NCI-H524 (cell line): ENCODE measurements at regions not wholly inside any gene's neighbourhood (a gene's known extent, or its start where the extent isn't known, plus 50 kb on each side); places are given as distances from the start of the nearest gene placed in this dataset.
A peak's percentile ranks its signal among the peaks of the same experiment; 100 is the strongest.

Experiments
- DNase-seq, 2 experiments: peaks; one replicate each; lab custom pipeline; 2025; lab: John Stamatoyannopoulos, UW

DNA sequence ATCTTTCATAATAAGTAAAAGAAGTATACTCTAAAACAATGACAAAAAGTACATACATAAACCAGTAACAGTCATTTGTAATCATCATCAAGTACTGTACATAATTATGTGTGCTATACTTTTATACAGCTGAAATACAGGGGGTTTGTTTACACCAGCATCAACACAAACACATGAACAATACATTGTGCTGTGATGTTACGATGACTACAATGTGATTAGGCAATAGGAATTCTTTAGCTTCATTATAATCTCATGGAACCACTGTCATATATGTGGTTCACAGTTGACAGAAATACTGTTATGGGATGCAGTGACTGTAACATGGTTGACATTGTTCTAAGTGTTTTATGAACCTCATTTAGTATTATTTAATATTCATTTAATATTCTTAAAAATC is 914.4 kb upstream of the TENM4 start:
- DNase-seq, result no peak

DNA sequence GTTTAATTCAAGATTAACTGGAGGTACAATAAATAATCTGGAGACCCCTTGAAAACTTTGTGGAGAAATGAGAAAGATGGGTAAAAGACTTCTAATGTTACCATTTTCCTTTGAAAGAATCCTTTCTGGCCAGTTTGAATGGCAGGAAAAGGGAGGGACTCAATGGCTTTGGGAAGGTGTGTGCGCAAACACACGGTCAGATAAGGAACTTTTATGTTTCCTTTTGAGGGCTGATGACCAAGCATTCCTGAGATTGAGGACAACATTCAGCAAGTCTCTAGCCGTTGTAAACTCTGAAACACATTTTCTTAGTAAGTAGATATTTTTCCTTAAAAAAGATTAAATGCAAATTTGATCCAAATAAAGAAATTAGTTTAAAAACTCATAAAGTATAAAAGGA is 909.7 kb upstream of the TENM4 start:
- no peak for DNase-seq

DNA sequence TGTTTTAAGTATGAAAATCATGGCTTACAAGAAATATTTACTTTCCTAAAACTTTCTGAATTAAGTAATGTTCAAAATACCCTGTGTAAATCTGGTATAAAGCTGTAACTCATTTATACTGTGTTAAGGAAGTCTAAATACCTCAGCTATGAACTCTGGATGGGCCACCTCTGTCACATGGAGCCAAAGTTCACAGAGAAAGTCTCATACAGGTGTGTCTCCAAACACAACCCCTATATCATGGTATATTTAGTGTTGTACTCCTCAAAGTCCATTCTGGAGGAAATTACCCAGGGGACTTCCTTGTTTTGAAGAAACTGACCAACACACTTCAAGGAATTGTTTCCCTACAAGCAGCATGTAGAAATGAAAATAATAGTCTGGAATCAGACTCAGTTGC is 909.2 kb upstream of the TENM4 start:
- DNase-seq, result no peak

DNA sequence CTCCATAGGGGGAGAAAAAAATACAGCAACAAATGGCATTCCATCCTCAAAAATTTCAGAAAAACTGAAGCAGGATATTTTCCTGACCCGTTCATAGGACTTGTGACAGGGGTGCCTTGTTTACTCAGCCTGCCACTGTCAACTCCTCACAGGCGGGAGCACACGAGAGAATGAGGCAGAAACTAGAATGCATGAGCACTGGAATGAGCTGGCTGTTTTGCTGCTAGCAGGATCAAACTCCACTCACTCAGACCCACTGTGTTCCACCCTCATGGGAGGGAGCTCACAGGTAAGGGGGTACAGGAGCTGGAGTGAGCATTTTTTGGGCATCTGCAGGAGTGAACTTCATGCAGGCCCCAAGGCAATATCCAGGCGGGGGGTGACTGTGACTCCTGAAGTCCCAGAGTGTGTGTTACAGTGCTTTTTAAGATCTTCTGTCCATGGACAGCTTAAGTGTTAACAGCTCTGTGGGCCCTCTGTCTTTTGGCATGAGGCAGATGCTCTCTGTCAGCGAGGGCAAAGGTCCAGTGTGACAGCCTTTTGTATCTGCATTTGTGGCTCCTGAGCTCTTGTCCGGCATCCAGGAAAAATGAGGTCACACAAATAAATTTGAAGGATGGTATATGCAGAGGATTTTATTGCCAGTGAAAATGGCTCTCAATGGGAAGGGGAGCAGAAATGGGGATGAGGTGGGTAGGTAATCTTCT is 905.7 kb upstream of the TENM4 start:
- no peak for DNase-seq

DNA sequence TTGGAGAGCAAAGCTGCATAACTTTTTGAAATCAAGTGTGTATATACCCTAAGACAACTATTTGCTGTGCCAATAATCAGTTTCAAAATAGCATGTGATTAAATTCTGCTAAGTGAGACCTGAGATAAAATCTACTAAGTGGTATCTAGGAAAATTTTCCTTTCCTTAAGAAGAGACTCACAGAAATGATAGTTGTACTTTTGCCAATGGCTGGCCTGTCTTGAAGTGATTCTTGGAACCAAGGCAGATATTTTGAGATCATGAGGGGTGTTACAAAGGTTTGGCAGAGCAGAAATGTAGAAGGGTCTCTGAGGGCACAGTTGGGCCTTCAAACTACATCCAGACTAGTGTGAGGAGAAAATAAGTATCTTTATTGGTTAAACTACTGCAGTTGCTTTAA is 902.6 kb upstream of the TENM4 start:
- DNase-seq, result no peak

DNA sequence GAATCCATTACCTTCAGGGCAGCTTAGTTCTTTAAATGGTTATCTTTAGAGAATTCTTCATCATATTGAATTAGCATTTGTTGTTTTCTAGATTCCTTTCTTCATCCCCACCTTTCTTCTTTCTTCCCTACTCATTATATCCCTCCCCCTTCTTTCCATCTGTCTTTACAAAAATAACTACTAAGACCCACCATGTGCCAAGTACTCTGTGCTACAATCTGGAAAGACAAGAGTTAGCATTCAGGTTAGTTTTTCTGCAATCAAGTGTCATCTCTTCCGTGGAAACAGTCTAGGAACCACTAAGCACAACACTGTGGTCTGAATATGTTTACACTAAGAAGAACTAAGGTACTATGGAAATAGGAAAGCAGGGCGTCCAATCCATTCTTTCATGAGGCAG is 897.4 kb upstream of the TENM4 start:
- no peak for DNase-seq

DNA sequence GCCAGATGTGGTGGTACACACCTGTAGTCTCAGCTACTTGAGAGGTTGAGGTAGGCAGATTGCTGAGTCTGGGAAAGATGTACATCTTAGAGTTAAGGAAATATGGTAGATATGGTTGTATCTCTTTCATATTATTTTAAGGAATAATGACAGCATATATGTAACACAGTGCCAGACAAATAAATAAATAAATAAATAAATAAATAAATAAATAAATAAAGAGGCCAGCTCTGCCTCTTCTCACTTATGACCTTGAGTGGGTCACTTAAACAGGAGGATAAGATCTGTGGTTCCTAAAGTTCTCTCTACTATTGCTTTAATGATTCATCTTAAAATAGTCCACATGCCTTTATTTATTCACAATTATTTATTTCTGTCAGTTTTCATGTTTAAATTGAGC is 890.9 kb upstream of the TENM4 start:
- no peak for DNase-seq

DNA sequence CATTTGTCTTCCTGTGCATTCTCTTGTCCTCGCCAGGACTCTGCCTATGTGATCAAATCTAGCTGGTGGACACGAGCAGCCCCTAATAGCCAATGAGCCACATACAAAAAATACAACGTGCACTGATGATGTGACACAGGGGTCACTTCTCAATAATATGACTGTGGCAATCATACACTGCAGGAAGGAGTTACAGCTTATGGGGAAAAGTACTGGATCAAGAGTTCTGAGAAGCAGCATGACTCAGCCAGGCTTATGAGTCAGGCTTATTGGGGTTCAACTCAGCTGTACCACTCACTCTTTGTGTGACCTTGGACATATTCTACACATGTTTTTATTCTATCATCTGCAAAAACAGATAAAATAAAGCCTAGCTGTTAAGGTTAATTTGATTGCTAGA is 889.4 kb upstream of the TENM4 start:
- DNase-seq, result no peak

DNA sequence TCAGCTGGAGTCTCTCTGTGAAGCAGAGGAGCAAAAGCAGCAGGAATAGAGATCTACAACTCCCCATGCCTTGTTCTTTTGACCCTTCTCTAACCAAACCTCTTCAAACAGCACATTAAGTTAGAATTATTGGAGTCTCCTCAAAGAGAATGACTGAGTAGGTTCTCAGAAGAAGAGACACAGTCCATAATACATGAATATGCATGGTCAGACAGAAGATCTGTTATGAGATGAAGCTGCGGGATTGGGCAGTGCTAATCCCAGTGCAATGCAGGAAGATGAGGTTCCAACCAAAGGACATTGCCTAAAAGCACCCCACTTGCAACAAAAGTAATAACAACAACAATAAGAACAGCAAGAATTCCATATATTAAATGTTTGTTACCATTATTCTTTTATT is 887.9 kb upstream of the TENM4 start:
- DNase-seq, result no peak

DNA sequence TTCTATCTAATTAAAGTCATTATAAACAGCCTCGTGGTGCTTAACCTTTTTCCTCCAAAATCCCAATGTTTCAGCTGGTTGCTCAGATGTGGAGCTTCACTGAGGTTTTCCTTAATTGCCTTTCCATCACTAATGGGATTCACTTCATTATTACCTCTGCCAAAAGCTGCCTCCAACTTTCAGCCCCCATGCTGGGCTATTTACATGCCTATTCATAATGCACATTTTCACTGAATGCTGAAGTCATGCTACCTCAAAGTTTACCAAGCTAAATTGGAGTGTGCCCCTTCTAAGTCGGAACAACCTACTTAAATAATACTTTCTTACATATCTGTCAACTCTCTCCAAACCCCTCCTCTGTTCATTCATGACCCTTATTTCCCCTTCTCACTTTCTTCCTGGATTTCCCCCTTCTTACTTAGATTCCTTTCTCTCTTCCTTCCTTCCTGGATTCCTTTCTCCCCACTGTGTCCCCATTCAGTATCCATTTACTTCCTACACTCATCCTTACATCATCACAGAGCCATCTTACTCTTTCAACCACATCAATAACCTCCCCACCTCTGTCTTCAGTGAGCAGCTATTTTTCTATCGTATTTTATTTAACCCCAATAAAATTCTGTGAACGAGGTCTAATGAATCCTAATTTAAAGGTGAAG is 887.3 kb upstream of the TENM4 start:
- DNase-seq, result no peak

DNA sequence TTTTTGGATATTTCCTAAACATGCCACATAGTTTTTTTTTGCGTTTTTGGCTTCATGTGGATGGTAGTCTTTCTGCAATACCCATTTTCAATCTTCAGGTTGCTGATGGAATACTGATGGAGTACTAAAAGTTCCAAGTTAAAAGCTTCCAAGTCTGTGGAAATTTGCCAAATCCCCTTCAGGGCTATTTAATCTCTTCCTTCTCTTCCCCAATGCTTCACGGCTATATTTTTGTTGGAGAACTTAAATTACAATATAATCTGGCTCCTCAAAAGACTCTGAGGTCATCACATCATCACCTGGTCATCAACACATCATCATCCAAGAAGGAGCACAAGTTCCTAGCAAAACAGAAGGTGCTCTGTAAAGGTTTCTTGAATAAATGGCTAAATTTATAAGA is 881.0 kb upstream of the TENM4 start:
- no peak for DNase-seq

DNA sequence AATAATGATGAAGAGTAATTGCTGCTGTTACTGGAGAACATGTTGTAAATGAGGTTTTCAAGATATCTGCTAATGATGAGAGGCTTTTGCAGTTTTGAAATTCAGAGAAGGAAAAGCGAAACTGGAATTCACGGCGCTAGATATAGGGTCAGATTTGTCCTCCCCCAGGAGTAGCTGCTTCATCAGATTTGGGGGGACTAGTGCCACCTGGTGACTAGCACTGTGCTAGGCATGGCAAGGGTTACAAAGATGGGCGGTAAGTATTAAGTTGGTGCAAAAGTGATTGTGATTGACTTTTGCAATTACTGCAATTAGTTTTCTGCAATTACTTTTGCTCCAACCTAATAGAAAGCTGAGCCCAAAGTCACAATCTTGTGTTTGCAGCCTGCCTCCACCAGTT is 879.9 kb upstream of the TENM4 start:
- DNase-seq, result peak in 1 of 2 experiments; percentile 22

DNA sequence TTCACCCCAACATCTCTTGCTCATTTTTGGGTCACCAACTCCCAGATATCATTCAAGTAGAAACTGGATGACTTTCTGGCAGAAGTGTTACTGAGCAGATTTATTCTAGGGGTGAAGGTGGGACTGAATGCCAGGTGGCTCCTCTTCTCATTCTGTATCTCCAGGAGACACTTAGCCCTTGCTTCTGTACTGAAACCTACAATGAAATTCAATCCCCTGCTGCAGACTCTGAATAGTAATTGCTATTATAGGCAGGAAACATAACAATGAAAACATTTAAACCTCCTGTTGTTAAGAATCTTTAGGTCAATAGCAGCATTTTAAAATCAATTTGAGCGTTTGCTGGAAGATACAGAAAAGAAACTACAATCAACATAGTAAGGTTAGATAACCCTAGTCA is 879.4 kb upstream of the TENM4 start:
- DNase-seq, result no peak

DNA sequence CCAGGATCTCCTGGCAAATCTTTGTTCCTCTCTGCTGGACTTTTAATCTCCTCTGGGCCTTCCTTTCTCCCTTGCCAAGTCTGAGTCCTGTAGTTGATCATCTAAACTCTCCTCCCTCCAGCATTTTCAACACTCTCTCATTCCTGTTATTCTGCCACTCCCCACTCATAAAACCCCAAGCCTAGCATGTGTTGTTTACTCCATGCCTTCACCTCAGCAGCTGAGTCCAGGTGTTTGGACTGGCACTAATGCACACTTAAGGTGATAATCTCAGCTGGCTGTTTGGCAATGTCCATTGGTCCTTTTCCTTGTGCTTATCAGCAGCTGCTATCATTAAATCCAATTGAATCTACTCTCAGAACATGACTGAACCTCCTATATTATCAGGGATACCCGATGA is 876.8 kb upstream of the TENM4 start:
- peak in 1 of 2 experiments; percentile 16 for DNase-seq

DNA sequence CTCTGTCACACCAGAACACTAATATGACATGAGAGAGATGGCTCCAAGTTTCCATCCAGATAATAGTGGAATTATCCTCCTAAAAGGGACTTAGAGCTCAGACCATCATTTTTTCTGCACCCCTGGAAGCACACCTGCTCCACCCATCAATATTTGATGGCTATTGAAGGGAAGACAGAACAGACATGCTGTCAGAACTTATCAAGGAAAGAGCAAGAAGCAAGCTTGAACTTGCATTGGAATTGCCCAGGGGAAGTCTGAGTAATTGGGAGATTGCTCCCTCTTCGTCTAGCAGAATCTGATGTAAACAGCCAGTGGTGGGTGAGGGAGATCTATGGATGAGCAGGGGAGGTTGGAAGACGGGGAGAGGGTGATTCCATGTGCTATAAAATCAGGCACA is 874.4 kb upstream of the TENM4 start:
- no peak for DNase-seq

DNA sequence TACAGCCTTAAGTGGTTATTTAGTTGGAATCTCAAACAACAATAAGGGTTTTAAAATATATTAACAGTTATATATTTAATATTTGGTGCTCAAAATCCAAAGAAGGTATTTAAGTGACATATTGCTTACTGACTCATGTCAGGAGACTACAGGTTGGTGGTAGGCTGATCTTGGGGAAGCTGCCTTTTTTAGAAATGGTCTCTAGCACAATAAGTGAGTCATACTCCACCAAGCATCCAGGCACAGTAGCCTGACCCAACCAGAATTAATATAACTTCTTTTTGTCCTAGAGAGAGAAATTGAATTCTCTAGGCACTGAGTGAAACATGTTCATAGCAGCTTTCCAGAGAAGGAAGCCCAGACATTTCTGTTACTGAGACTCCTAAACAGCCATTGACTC is 868.5 kb upstream of the TENM4 start:
- DNase-seq, result no peak

DNA sequence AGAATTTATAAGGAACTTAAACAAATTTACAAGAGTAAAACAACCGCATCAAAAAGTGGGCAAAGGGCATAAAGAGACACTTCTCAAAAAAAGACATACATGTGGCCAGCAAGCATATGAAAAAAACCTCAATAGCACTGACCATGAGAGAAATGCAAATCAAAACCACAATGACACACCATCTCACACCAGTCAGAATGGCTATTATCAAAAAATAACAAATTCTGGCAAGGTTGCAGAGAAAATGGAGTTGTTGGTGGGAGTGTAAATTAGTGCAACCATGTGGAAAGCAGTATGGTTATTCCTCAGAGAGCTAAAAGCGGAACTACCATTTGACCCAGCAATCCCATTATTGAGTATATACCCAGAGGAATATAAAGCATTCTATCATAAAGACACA is 866.8 kb upstream of the TENM4 start:
- DNase-seq, result no peak

DNA sequence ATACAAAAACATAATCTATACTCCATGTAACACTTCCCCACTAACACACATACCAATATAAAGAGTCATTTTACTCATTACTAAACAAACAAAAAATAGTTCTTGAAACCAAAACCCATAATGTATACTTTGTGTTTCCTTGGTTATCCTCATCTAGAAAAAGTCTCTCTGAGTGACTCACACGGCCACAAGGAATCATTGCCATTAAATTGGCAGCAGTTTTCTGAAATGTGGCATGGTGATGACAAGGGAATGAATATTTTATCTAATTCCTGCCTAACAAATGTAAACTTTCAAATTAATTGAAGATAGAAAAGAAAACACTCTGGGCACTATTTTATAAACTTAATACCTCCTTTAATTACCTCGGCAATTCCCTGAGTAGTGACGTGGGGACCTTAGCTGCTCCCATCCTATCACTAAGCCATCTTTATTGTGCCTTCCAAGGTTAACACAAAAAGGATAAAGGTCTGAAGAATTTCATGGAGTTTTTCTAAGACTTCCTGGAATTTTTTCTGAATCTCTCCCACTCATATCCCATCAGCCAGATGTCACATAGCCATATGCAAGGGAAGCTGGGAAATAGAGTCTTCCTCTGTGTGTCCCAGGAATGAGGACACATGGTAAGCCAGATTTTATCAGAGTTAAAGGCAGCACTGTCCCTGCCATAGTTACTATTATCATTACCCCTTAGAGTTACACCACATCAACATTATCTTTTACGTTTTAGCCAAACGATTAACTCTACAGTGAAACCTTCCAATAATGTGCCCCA is 857.2 kb upstream of the TENM4 start:
- DNase-seq, result no peak

DNA sequence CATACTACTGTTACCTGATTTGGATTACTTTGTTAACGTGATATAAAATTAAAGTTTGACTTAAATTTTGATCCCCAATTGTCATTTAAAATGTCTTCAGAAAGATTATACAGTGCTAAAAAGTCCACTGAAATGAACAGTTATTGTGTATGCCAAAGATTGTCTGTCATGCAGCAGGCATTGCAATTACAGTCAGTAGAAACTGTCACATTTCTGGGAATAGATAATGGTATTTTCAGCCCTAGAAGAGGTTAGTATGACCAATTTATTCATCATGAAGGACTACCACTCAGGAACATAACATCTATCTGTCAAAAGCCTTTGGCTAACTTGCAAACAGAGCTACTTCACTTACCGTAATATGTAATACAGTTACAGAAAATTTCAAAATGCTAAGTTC is 852.5 kb upstream of the TENM4 start:
- no peak for DNase-seq

DNA sequence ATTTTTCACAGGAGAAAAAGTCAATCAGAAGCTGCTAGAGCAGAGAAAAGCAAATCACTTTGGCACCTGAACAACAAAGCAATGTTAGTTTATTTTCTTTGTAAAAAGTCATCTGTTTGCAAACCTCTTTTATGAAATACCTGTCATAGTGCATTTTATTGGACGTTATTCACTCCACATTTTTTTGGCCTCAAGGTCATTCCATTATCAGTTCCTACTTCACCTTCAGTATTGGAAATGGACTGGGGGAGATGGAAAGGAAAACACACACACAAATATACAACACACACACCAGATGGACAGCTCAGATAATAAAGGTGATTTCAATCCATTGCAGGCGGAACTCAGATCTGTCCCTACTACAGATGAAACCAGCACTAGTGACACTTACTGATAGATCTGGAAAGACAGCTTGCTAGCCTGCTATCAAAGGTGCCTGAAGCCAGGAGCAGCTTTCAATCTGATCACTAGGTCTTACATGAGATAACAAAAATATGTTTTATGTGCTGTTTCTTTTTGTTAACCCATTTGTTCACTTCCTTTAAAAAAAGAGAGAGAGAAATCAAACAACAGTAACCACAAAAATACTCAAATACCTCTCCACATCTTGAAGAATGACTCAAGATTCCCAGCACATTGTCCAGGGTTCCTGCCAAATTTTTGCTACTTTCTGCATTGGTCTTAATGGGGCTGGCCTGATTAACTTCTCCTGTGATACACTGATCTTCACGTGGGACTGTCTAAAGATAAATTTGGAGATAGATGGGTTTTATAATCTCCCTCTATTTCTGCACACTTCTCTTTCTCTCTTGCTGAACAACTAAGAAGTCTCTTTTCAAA is 844.3 kb upstream of the TENM4 start:
- no peak for DNase-seq

DNA sequence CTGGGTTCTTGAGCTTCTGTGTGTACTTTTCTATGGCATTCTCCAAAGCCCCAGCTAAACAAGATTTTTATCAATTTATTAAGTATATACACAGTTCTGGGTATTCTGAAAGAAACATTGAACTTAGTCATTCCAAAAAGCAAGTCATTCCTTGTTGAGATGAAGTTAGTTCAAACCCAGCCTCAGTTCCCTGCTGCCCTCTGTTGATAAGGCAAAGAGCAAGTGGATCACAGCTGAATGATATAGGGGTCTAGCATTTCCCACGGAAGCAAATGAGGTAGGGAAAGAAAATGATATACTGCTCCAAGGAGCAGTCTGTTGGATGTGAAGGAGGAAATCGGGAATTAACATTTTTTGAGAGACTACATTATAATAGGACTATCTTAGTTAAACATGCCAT is 841.8 kb upstream of the TENM4 start:
- DNase-seq, result no peak

DNA sequence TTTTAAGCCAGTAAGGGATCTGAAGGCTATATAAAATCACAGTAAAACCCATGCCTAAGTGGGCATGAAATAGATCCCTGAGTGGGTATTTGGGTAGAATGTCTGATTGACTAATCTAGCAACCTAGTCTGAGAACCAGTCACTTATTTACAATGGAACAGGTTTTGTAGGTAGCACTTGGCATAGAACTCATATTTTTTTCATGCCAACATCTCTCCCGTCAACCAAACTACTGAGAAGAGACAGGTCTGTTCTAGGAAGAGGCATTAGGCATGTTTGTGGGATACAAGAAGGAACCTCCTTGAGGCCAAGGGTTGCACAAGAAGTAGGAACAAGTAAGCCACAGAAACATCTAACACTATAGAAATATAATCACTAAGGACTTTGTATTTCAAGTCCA is 840.4 kb upstream of the TENM4 start:
- no peak for DNase-seq
